HG03378 (cell line): ENCODE measurements at regions not wholly inside any gene's neighbourhood (a gene's known extent, or its start where the extent isn't known, plus 50 kb on each side); places are given as distances from the start of the nearest gene placed in this dataset.
"Not testable (repeated sequence)": the region's sequence is repeated elsewhere in the genome, so short reads cannot be mapped to it uniquely, and the experiment has no call there.

Experiments used
- ATAC-seq: cut with Tn5 transposase; IDR thresholded peaks from one replicate; pipeline ENCODE4 v1.9.1; 2021; ENCODE audit warnings: mild to moderate bottlenecking, moderate library complexity; ENCODE audit not compliant: unreplicated experiment

DNA sequence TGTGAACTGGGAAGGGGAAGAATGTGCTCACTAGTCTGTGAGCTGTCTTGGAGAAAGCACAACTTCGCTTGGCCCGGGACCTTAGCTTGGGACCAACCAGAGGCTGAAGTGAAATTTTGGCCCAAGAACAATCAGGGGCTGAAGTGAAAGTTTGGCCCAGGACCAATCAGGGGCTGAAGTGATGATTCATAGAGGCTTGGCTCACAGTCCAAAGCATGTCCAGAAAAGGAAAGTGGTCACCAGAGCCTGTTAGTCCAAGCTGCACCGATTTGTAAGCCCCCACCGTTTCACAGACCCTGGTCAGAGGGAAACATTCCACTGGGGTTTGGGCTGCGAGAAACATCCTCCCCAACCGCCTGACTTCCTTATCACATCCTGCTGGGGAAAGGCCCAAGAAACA lies 763.3 kb downstream of the SPATA31A7 start:
- ATAC-seq, result not testable (repeated sequence)

DNA sequence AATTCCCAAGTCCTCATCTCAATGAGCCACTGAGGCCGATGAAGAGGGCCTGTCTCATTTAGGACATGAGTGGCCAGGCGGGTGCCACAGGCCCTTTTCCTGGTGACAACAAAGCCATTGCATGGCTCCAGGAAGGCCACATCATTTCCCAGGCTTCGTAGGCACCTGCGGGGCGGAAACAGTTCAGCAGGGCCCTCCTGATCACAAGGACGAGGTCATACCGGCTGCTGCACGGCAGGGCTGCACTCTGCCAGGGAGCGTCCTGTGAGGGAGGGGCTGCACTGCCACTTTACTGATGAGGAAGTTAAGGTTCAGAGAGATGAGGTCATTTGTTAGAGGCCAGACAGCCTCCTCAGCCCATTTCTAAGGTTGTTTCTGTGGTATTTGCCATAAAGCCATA lies 781.8 kb downstream of the SPATA31A7 start:
- not testable (repeated sequence) for ATAC-seq

DNA sequence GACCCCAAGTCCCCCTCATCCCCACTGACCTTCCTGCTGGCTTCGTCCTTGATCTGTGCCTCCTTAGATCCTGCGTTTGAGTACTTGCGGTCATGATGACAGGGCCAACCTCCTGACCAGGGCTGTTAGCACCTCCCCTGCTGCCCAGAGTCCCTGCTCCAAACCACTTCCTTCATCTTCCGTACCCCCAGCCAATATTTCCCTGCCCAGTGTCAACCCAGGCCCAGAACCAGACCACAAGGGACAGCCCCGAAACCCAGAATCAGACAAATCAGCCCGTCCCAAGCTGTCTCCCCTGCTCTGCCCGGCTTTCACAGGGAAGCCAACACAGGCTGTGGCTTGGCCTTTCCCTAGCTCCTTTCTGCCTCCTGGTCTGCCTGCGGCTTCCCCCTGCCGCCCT lies 784.7 kb downstream of the SPATA31A7 start:
- ATAC-seq, result not testable (repeated sequence)

GRCh38 chr9:61976318-61976717 lies 786.5 kb downstream of the SPATA31A7 start:
- ATAC-seq, result not testable (repeated sequence)

- not testable (repeated sequence) for ATAC-seq
Observed at GRCh38 chr9:61982727-61983126, 792.9 kb downstream of the SPATA31A7 start.

DNA sequence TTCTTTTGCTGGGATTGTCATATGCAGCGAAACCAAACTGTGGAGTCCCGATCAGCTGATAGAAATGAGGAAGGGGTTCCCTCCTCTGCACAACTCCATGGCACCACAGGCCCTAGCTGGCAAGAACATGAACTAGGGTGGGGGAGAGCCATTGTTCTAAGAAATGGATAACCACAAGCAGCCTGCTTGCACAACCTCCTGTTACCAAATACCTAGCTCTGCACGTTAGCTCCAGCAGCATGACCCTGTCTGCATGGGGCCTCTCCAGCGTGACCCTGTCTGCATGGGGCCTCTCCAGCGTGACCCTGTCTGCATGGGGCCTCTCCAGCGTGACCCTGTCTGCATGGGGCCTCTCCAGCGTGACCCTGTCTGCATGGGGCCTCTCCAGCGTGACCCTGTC lies 793.6 kb downstream of the SPATA31A7 start:
- not testable (repeated sequence) for ATAC-seq

GRCh38 chr9:61983954-61984353 lies 794.1 kb downstream of the SPATA31A7 start:
- not testable (repeated sequence) for ATAC-seq

GRCh38 chr9:61984513-61984912 lies 794.7 kb downstream of the SPATA31A7 start:
- ATAC-seq, result not testable (repeated sequence)

- ATAC-seq, result not testable (repeated sequence)
Observed at GRCh38 chr9:61992110-61992509, 802.3 kb downstream of the SPATA31A7 start.

- not testable (repeated sequence) for ATAC-seq
Observed at GRCh38 chr9:62032441-62032840, 842.6 kb downstream of the SPATA31A7 start.

DNA sequence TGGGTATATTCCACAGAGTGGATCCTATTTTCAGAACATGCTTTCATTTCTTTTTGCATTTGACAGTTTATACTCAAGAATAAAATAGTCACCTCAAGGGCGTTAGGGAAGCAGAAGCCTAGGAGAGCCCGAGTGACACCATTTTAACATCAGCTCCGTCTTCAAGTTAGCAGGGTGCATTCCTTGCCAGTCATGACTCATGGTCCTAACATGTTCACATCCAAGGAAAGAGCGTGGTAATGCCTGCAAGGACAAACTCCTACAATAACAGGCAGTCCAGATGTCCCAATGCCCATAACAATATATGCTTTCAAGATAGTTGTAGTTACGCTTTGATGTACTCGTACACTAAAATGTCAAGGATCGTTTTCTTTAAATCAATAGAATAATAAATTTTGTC lies 848.4 kb downstream of the SPATA31A7 start:
- ATAC-seq, result not testable (repeated sequence)

GRCh38 chr9:62058155-62058554 lies 868.3 kb downstream of the SPATA31A7 start:
- not testable (repeated sequence) for ATAC-seq

DNA sequence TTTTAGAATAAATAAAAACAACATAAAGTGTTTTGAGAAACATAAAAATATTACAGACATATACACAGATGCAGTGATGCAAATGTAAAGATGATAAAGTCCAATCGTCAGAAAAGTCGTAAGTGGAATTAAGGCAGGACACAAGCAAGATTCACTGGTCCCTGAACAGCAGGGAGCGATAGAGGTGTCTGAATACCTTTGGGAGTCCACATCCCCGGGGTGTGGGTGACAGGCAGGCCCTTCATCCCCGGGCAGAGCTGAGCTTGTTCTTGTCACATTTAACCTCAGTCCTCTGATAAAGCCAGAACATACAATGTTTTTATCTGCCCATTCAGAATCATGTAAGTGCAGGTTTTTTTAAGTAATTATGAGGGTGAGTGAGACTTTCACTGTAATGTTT lies 881.2 kb downstream of the SPATA31A7 start:
- ATAC-seq, result not testable (repeated sequence)

GRCh38 chr9:62073401-62073800 lies 883.6 kb downstream of the SPATA31A7 start:
- ATAC-seq, result not testable (repeated sequence)

GRCh38 chr9:62084245-62084644 lies 894.4 kb downstream of the SPATA31A7 start:
- not testable (repeated sequence) for ATAC-seq

- not testable (repeated sequence) for ATAC-seq
Observed at GRCh38 chr9:62095714-62096345, 906.0 kb downstream of the SPATA31A7 start.

DNA sequence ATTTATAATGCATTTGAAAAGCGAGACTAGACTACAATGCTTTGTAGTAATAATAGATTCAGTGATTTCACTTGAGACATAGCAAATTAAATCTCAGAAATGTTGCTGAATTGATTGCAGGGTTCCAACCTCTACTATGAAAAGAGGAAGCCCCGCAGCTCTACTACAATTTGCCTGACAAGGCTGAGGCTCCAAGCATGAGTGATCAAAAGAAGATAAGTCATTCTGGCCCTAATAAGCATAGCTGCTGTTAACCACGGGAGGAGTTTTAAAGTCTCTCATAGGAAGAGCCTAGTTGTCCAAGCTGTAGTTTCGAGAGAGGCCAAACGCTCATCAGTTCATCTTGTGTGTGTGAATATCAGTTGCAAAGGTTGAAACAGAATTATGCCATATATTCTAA lies 920.6 kb downstream of the SPATA31A7 start:
- peak; percentile 78 for ATAC-seq

DNA sequence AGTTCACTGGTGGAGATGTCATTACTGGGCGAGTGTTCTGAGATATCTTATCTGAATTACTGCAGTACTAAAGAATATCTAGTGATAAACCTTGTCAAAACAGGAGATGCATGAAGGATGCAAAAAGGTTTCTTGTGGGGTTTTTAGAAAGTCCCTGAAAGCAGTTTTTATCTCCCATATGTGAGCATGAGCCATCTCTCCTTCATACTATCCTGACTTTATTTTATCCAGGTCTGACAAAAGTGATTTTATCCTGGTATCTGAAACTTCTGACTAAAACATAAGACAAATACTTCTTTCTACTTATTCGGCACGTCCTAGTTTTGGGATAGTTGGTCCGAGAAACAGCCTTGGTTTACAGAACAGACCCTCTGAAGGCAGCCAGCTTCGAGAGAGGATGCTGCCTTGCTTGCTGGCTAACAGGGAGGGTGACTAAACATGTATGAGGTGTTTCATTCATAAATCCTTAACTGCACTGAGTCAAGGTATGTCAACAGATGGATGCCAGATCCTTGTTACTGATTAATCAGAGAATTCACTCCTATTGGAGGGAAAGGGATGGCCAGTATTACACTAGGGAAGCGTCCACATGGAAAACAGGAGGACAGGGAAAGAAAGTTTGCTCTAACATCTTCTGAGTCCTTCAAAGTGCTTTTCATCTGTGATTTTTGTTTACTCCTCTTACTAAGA lies 927.3 kb downstream of the SPATA31A7 start:
- ATAC-seq, result not testable (repeated sequence)

DNA sequence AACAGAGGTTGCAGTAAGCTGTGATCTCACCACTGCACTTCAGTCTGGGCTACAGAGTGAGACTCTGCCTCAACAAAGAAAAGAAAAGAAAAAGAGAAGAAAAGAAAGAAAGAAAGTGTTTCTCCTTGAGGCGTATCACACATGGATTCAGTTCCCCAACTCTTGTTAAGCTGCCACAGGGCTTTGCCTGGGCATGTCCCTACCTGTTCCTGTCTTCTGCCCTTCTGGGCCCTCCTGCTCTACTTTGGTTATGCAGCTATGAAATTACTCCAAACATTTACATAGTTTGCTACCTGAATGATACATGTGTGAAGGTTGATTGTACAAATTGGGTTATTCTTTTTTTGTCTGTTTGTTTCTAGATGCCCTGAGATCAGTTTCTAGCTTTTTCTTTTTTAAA lies 929.8 kb downstream of the SPATA31A7 start:
- not testable (repeated sequence) for ATAC-seq

DNA sequence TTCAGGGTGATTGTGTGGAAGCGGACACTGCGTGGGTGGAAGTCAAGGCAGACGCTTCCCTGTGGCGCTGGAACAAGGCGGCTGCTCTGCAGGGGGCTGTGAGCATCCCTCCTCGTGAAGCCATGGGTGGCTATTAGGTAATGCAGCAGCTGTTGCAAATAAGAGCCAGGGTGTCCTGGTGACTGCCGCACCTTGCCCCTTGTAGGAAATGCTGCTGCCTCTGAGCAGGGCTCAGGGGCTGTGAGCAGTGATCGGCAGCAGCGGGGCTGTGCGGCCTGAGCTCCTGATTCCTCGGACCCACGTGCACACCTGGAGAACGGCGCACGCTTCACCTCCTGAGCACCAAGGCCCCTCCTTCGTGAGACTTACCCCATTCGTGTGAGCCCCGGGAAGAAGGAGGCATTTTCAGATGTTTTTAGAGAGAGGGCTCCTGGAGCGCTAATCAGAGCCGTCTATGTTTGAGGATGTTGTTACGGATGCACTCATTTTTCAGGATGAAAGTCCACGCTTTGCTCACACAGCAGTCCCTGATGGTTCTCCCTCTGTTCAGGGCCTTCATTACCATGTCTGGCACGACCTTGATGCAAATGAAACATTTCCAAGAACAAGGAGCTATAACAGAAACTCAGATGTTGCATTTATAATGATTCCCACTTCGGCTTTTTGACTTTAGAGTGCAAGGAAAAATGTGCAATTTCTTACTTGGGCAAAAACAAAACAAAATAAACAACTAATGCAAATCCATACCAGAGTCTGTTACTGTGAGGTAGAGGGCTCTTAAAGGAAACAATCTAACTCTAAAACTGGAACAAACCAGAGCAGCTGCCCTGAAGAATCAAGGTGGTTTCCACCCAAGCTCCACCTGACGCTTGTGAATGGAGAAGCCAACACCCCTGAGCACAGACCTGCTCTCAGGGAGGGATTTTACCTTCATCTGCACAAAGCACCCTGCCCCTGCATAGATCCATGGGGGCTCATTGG lies 936.1 kb downstream of the SPATA31A7 start:
- ATAC-seq, result not testable (repeated sequence)

DNA sequence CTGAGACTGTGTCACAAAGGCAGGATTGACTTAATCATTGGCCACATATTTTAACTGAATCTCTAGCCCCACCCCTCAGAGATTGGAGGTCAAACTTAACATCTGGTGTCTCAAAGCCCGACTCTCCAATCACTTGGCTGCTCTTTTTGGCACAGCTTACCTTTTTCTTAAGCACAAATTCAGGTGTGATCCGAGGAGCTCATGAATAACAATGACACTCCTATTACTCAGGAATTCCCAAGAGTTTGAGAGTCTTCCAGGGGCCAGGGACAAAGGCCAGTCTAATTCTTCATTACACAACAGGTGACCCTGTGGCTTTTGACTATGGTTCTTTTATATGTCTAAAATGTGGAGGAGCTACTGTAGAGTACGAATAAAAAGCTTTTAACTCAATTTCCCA lies 945.2 kb downstream of the SPATA31A7 start:
- ATAC-seq, result not testable (repeated sequence)
